ENCODE measurements at regions not wholly inside any gene's neighbourhood (a gene's known extent, or its start where the extent isn't known, plus 50 kb on each side); places are given as distances from the start of the nearest gene placed in this dataset.

DNA sequence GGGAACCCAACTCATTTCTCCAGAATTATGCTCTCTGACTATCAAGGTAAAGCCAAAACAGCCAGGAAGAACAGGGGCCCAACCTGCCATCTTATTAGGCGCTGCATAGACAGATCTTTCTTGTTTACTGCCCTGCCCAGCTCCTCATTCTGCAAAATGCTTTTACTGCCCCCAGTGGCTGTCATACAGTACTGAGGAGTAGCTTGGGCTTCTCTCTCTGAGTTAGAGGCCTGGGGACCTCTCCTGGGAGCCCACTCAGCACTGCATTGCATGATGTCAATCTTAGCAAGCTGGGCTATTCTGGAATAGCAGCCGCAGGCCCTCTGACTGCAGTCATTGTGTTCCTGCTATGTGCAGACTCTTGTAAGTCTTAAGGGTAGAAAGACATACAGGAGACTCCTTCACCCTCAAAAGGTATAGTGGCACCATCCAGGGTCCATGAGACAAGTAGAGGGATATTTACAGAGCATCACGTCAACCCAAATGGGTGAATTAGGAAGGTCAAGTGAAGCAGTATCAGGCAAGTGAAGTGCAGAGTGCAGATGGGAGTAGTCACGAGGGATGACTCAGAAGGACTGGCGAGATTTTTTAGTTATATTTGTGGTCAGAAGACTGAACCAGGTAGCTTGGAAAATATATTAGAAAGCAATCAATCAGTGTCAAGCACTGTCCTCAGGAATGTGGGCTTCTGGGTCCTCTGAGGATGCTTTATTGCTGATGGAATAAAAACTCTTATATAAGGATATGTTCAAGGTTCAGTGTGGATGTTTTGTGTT is 294.1 kb upstream of the SFRP2 start:
- TF ChIP-seq OSR1 (CRISPR knock-in tag; IDR thresholded peaks at IDR 0.05) (no peak), BACH2 (CRISPR knock-in tag; IDR thresholded peaks at IDR 0.05; ENCODE audit: borderline replicate concordance) (no peak), ZC3H10 (CRISPR knock-in tag; IDR thresholded peaks at IDR 0.05) (no peak), ZFP3 (CRISPR knock-in tag; IDR thresholded peaks at IDR 0.05) (no peak), PPARA (CRISPR knock-in tag; IDR thresholded peaks at IDR 0.05; ENCODE audit: borderline replicate concordance) (no peak), POU6F1 (CRISPR knock-in tag; IDR thresholded peaks at IDR 0.05; ENCODE audit: borderline replicate concordance, low read depth) (no peak), TCF4 (CRISPR knock-in tag; IDR thresholded peaks at IDR 0.05; ENCODE audit: borderline replicate concordance) (no peak), ZFP30 (CRISPR knock-in tag; IDR thresholded peaks at IDR 0.05) (no peak), TSHZ2 (CRISPR knock-in tag; IDR thresholded peaks at IDR 0.05) (no peak), ESRRG (CRISPR knock-in tag; IDR thresholded peaks at IDR 0.05) (no peak), CSDC2 (CRISPR knock-in tag; IDR thresholded peaks at IDR 0.05) (no peak), ZNF70 (CRISPR knock-in tag; IDR thresholded peaks at IDR 0.05) (no peak)
- ATAC-seq: peak; percentile 76

DNA sequence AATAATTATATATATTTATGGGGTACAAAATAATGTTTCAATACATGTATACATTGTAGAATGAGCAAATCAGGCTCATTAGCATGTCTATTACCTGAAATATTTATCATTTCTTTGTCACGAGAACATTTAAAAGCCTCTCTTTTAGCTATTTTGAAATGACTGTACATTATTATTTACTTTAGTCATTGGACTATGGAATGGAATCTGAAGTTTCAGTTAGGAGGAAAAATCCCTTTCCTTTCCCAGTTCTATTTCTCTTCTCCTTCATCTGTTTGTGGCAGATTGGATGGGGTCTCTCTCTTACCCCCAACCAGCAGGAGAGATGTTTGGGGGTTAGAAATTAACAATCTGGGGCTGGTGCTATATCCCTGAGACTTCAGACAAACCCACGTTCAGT is 292.5 kb upstream of the SFRP2 start:
- TF ChIP-seq PPARA (CRISPR knock-in tag; IDR thresholded peaks at IDR 0.05; ENCODE audit: borderline replicate concordance) (no peak), CSDC2 (CRISPR knock-in tag; IDR thresholded peaks at IDR 0.05) (no peak), ZFP3 (CRISPR knock-in tag; IDR thresholded peaks at IDR 0.05) (no peak), ZFP30 (CRISPR knock-in tag; IDR thresholded peaks at IDR 0.05) (no peak), RARB (CRISPR knock-in tag; IDR thresholded peaks at IDR 0.05) (no peak), ZNF8 (CRISPR knock-in tag; IDR thresholded peaks at IDR 0.05) (no peak), BACH2 (CRISPR knock-in tag; IDR thresholded peaks at IDR 0.05; ENCODE audit: borderline replicate concordance) (no peak), OSR1 (CRISPR knock-in tag; IDR thresholded peaks at IDR 0.05) (no peak), ZNF70 (CRISPR knock-in tag; IDR thresholded peaks at IDR 0.05) (no peak)
- TF ChIP-seq, protein P1, sequence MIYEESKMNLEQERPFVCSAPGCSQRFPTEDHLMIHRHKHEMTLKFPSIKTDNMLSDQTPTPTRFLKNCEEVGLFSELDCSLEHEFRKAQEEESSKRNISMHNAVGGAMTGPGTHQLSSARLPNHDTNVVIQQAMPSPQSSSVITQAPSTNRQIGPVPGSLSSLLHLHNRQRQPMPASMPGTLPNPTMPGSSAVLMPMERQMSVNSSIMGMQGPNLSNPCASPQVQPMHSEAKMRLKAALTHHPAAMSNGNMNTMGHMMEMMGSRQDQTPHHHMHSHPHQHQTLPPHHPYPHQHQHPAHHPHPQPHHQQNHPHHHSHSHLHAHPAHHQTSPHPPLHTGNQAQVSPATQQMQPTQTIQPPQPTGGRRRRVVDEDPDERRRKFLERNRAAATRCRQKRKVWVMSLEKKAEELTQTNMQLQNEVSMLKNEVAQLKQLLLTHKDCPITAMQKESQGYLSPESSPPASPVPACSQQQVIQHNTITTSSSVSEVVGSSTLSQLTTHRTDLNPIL (CRISPR knock-in tag; IDR thresholded peaks at IDR 0.05; ENCODE audit: low read depth): no peak
- no peak for ATAC-seq

- no peak for ATAC-seq
- TF ChIP-seq ZNF8 (CRISPR knock-in tag; IDR thresholded peaks at IDR 0.05) (no peak), CSDC2 (CRISPR knock-in tag; IDR thresholded peaks at IDR 0.05) (no peak), ZC3H10 (CRISPR knock-in tag; IDR thresholded peaks at IDR 0.05) (no peak), BACH2 (CRISPR knock-in tag; IDR thresholded peaks at IDR 0.05; ENCODE audit: borderline replicate concordance) (no peak)
These were observed 289.8 kb upstream of the SFRP2 start for GRCh38 chr4:154078504-154079350.

DNA sequence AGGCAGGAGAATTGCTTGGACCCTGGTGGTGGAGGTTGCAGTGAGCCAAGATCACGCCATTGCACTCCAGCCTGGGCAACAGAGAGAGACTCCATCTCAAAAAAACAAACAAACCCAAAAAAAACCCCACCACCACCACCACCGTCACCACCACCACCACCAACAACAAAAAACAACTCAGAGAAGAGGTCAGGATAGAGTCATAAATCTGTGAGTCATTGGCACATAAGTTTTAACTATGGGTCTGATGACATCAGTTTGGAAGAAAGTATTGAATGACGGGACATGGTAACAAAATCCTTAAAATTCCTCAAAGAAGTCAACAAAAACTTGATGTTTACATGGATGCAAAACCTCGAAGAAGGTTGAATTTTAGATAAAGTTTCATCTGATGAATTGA is 288.0 kb upstream of the SFRP2 start:
- no peak for ATAC-seq
- TF ChIP-seq RARB (CRISPR knock-in tag; IDR thresholded peaks at IDR 0.05) (no peak), ZFP3 (CRISPR knock-in tag; IDR thresholded peaks at IDR 0.05) (no peak), ESRRG (CRISPR knock-in tag; IDR thresholded peaks at IDR 0.05) (no peak), ZC3H10 (CRISPR knock-in tag; IDR thresholded peaks at IDR 0.05) (no peak), OSR1 (CRISPR knock-in tag; IDR thresholded peaks at IDR 0.05) (no peak), ZNF565 (CRISPR knock-in tag; conservative IDR thresholded peaks at IDR 0.05; ENCODE audit: low read depth) (no peak), BACH2 (CRISPR knock-in tag; IDR thresholded peaks at IDR 0.05; ENCODE audit: borderline replicate concordance) (no peak), ZFP30 (CRISPR knock-in tag; IDR thresholded peaks at IDR 0.05) (no peak), TCF4 (CRISPR knock-in tag; IDR thresholded peaks at IDR 0.05; ENCODE audit: borderline replicate concordance) (no peak), ISL1 (CRISPR knock-in tag; IDR thresholded peaks at IDR 0.05) (no peak), ZNF70 (CRISPR knock-in tag; IDR thresholded peaks at IDR 0.05) (no peak), PATZ1 (CRISPR knock-in tag; IDR thresholded peaks at IDR 0.05; ENCODE audit: borderline replicate concordance) (no peak), ARNTL (CRISPR knock-in tag; IDR thresholded peaks at IDR 0.05; ENCODE audit: borderline replicate concordance, low read depth) (no peak)
- TF ChIP-seq, protein P1 (CRISPR knock-in tag; IDR thresholded peaks at IDR 0.05; ENCODE audit: low read depth): no peak

Data from SK-N-SH treated with all-trans-retinoic acid at 6 μM for 48 hours (cell line).